Nephron progenitor cell (in vitro differentiated cells): ENCODE measurements at regions not wholly inside any gene's neighbourhood (a gene's known extent, or its start where the extent isn't known, plus 50 kb on each side); places are given as distances from the start of the nearest gene placed in this dataset.
"Not testable (repeated sequence)": the region's sequence is repeated elsewhere in the genome, so short reads cannot be mapped to it uniquely, and the experiment has no call there.

Source experiments
- DNase-seq: peaks from one replicate; pipeline ENCODE4 v3.0.0; 2021
- H3K27ac Mint-ChIP-seq: 2 replicates; pipeline ENCODE4 v1.8.0; 2021; ENCODE audit warnings: mild to moderate bottlenecking, moderate library complexity, mixed read lengths
- H3K27me3 Mint-ChIP-seq: 2 replicates; pipeline ENCODE4 v1.8.0; 2021; ENCODE audit warnings: mild to moderate bottlenecking, low read depth, mixed read lengths; ENCODE audit not compliant: poor library complexity
- H3K36me3 Mint-ChIP-seq: 2 replicates; pipeline ENCODE4 v1.8.0; 2021; ENCODE audit warnings: low read depth, mixed read lengths
- H3K4me1 Mint-ChIP-seq: 2 replicates; pipeline ENCODE4 v1.8.0; 2021; ENCODE audit warnings: mixed read lengths
- H3K4me3 Mint-ChIP-seq: 2 replicates; pipeline ENCODE4 v1.8.0; 2021; ENCODE audit warnings: mild to moderate bottlenecking, moderate library complexity, mixed read lengths
- H3K9me3 Mint-ChIP-seq: 2 replicates; pipeline ENCODE4 v1.8.0; 2021; ENCODE audit warnings: mild to moderate bottlenecking, moderate library complexity, mixed read lengths
- CTCF ChIP-seq: fragments of 200-600 bp; sonication (generic); IDR thresholded peaks from 2 replicates; pipeline ENCODE4 v1.5.0; 2021; ENCODE audit warnings: antibody characterized with exemption

GRCh38 chr12:59429766-59430165 lies 166.1 kb upstream of the SLC16A7 start:
- H3K27ac Mint-ChIP-seq = no peak overlapping the region
- TF ChIP-seq CTCF = no peak
- no peaks in the 10 kb centered on the region for H3K36me3 Mint-ChIP-seq
- H3K9me3 Mint-ChIP-seq = no peaks in the 10 kb centered on the region
- H3K27me3 Mint-ChIP-seq = peaks cover 4% of the 10 kb centered on the region
- H3K4me3 Mint-ChIP-seq = no peak overlapping the region
- H3K4me1 Mint-ChIP-seq = no peaks in the 10 kb centered on the region
- no peak for DNase-seq

- no peak overlapping the region for H3K4me3 Mint-ChIP-seq
- H3K27me3 Mint-ChIP-seq = peaks cover 4% of the 10 kb centered on the region
- H3K36me3 Mint-ChIP-seq = no peaks in the 10 kb centered on the region
- H3K9me3 Mint-ChIP-seq = no peaks in the 10 kb centered on the region
- H3K4me1 Mint-ChIP-seq = no peaks in the 10 kb centered on the region
- TF ChIP-seq CTCF = no peak
- no peak overlapping the region for H3K27ac Mint-ChIP-seq
- no peak for DNase-seq
These were observed 170.0 kb upstream of the SLC16A7 start for GRCh38 chr12:59425798-59426197.

GRCh38 chr12:59424666-59425065 lies 171.2 kb upstream of the SLC16A7 start:
- not testable (repeated sequence) for H3K27me3 Mint-ChIP-seq, H3K36me3 Mint-ChIP-seq, H3K9me3 Mint-ChIP-seq, H3K4me3 Mint-ChIP-seq, DNase-seq, H3K27ac Mint-ChIP-seq, H3K4me1 Mint-ChIP-seq

GRCh38 chr12:59414051-59414450 lies 181.8 kb upstream of the SLC16A7 start:
- Mint-ChIP-seq H3K9me3 (no peaks in the 10 kb centered on the region), H3K4me1 (no peaks in the 10 kb centered on the region), H3K27me3 (no peaks in the 10 kb centered on the region), H3K27ac (no peak overlapping the region), H3K4me3 (no peak overlapping the region), H3K36me3 (no peaks in the 10 kb centered on the region)
- DNase-seq = no peak
- no peak for TF ChIP-seq CTCF

GRCh38 chr12:59408431-59408830 lies 187.4 kb upstream of the SLC16A7 start:
- no peaks in the 10 kb centered on the region for H3K27me3 Mint-ChIP-seq
- H3K4me3 Mint-ChIP-seq = no peak overlapping the region
- no peaks in the 10 kb centered on the region for H3K36me3 Mint-ChIP-seq
- no peak for DNase-seq
- H3K27ac Mint-ChIP-seq = no peak overlapping the region
- no peak for TF ChIP-seq CTCF
- peaks cover 4% of the 10 kb centered on the region for H3K4me1 Mint-ChIP-seq
- no peaks in the 10 kb centered on the region for H3K9me3 Mint-ChIP-seq

GRCh38 chr12:59407799-59408198 lies 188.0 kb upstream of the SLC16A7 start:
- H3K4me1 Mint-ChIP-seq = peaks cover 5% of the 10 kb centered on the region
- H3K27me3 Mint-ChIP-seq = no peaks in the 10 kb centered on the region
- H3K27ac Mint-ChIP-seq = no peak overlapping the region
- H3K36me3 Mint-ChIP-seq = no peaks in the 10 kb centered on the region
- H3K9me3 Mint-ChIP-seq = no peaks in the 10 kb centered on the region
- no peak overlapping the region for H3K4me3 Mint-ChIP-seq
- DNase-seq = no peak
- no peak for TF ChIP-seq CTCF

GRCh38 chr12:59405992-59406391 lies 189.8 kb upstream of the SLC16A7 start:
- Mint-ChIP-seq H3K4me3 (no peak overlapping the region), H3K36me3 (no peaks in the 10 kb centered on the region), H3K27ac (no peak overlapping the region), H3K4me1 (peaks cover 5% of the 10 kb centered on the region), H3K27me3 (no peaks in the 10 kb centered on the region), H3K9me3 (no peaks in the 10 kb centered on the region)
- no peak for TF ChIP-seq CTCF
- no peak for DNase-seq
